Hematopoietic multipotent progenitor cell treated with erythropoietin and hydrocortisone succinate and interleukin-3 and kit ligand, for 17 days (in vitro differentiated cells): ENCODE measurements at regions not wholly inside any gene's neighbourhood (a gene's known extent, or its start where the extent isn't known, plus 50 kb on each side); places are given as distances from the start of the nearest gene placed in this dataset.

Source experiments
- DNase-seq: peaks from one replicate; pipeline ENCODE4 v3.0.0-alpha.2; 2015; ENCODE audit warnings: low spot score

GRCh38 chr16:56140645-56141044 lies 50.6 kb upstream of the GNAO1 start:
- no peak for DNase-seq

- no peak for DNase-seq
Measured at GRCh38 chr16:56137269-56137668, 54.0 kb upstream of the GNAO1 start.

DNA sequence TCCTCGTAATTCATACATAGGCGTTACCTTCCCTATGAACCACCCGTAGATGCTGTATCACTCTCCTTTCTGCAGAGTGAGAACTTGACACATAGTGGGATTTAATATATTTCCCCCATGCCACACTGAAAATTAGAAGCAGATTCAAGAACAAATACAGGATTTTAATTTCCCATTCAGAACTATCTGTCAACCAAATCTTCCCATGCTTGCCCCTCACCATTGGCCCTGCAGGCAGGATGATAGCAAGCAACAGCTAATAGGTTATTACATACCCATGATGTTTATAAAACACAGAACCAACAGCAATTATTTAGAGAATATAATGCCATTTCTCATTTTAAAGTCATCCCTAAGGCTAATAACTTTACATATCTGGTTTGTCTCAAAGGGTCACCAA lies 55.0 kb upstream of the GNAO1 start:
- no peak for DNase-seq

GRCh38 chr16:56134790-56135189 lies 56.5 kb upstream of the GNAO1 start:
- DNase-seq = no peak

DNA sequence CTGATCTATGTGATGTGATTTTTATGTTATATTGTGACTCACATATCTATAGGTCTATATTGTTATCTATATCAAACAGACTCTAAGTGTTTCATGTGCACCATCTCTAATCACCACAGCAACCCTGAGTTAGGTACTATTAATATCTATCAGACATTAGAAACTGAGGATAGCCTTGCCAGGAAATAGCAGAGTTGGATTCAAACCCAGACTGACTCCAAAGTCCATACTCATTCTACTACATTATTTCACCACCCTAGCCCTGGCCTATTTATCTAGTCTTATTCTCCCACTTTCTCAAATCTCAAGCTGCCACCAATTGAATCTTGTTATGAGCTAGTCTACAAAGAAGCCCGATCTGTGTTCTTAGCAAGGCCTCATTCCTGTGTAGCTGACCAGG lies 65.4 kb upstream of the GNAO1 start:
- DNase-seq = no peak

DNA sequence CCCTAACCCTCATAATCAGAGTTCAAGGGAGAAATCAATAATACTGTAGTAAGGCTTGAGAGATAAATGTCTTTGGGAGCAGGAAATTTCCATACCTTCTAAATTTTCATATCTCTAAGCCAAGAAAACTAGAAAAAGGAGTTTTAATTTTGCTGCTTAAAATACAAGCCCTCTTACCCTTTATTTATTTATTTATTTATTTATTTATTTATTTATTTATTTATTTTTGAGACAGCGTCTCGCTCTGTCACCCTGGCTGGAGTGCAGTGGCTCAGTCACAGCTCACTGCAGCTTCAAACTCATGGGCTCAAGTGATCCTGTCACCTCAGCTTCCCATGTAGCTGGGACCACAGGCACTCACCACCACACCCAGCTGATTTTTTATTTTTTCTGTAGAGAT lies 69.0 kb upstream of the GNAO1 start:
- no peak for DNase-seq

DNA sequence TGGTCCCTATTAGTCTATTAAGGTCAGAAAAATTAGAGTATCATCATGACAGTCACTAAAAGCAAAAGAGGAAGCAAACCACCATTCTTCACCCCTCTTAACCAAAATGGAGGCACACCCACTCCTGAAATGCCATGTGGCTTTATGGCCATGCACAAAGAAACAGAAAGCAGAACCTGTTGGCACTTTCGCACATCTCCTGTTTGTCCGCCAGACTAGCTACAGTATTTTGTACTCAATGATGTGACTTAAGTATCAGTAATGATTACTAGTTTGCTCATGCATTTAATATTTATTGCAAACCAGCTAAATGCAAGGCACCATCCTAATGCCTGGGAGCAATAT lies 70.2 kb upstream of the GNAO1 start:
- DNase-seq = no peak

GRCh38 chr16:56120447-56121155 lies 70.7 kb upstream of the GNAO1 start:
- no peak for DNase-seq

DNA sequence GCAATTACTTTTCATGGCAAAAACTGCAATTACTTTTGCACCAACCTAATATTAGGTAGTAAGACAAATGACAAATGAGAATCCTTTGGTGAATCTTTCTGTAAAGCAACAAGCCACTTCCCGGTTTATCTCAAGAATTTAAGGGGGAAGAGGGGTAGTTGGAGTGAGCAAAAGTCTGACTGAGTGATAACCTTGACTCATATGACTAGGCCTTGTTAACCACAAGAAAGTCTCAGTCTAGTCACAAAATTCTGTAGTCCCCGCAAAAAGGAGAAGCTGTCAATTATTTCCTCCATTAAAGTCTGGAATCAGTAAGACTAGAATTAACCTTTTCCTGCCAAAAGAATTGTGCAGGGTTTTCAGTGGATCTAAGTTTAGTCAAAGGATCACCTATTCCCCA lies 72.2 kb upstream of the GNAO1 start:
- no peak for DNase-seq

- no peak for DNase-seq
Measured at GRCh38 chr16:56116577-56116964, 74.7 kb upstream of the GNAO1 start.

- DNase-seq = no peak
Measured at GRCh38 chr16:56115817-56116576, 75.3 kb upstream of the GNAO1 start.

DNA sequence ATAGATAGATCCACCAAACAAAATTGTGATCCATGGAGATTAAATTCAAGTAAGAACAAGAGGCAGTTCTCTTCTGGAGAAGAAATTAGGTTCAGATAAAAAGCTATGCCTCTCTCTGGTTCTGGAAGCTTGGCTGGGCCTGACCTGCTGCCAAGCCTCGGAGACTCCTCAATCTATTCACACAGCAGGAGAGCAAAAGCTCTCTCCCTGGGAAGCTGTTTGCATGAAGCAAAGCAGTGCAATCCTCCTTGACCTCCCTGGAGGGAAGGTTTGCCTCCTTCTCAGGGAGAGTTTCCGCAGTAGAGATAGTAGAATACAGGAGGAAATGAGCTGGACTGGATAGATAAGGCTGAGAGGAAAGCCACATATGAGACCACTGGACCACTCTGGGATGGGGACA lies 78.1 kb upstream of the GNAO1 start:
- DNase-seq = no peak

- no peak for DNase-seq
Measured at GRCh38 chr16:56111100-56111499, 80.2 kb upstream of the GNAO1 start.

GRCh38 chr16:56109994-56110393 lies 81.3 kb upstream of the GNAO1 start:
- DNase-seq = no peak

DNA sequence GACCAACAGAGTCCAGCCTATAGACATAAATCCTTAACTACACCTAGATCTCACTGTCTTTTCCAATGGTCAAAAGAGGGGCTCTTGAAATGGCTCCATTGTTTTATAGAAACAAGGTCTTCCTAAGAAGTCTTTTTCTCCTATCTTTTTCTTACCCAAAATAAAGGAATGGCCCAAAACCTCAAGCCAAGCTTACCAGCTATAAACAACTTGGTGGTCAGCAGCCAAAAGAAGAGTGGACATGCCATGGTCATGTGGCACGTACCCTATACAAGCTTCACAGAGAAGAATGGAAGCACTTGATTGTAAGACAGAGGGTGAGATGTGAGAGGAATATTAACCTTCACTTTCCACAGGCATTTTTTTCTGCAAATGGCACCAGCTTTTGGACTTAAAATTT lies 82.1 kb upstream of the GNAO1 start:
- DNase-seq = no peak

DNA sequence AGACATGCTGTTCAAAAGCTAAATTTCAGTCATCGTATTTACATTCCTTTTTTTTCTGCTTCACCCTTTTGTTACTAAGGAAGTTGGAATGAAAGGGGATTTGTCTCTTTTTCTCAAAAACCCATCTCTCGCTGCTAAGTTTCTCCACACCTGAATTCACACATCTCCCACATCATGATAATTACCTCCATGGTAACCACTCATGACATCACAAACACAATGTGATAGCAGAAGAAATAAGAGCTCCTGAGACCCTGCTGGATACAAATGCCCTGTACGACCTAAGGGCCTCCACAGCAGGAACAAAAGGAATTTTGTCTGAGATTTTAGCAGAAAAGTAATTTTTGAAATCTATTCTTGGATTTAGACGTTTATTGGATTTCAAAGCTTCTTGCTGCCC lies 82.6 kb upstream of the GNAO1 start:
- DNase-seq = no peak

DNA sequence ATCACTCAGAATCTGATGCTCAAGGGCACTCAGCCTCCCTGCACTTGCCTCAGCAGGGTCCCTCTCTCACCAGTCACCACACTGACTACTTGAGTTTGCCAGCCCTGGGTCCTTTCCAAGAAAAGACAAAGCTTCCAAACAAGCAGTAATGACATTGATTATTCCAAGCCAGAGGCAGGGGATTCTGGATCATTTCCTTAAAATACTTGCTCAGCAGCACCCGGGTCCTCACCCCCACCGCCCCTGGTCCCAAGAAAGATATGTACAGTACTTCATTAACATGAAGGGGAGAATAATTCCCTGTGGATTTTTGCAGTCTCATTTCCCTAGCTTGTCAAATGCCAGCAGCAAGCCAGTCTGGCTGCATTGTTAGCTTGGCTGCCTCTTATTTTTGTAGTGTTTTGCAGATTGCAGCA lies 83.2 kb upstream of the GNAO1 start:
- no peak for DNase-seq

GRCh38 chr16:56106527-56106926 lies 84.8 kb upstream of the GNAO1 start:
- DNase-seq = no peak

DNA sequence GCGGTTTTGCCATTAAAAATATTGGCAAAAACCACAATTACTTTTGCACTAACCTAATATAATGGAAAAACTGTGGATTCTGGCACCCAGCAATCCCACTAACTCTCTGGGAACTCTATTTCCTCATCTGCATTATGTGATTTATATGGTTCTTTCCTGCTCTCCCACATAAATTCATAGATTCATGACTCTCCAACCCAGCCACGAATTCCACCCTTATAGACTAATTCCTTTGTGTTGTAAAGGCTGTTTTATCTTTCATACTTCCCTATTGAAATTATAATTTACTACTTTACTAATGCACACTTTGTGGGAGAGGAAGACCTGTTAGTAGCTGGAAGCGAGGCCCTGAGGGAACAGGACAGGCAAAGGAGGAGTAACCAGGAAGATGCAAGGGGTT lies 88.4 kb upstream of the GNAO1 start:
- no peak for DNase-seq

DNA sequence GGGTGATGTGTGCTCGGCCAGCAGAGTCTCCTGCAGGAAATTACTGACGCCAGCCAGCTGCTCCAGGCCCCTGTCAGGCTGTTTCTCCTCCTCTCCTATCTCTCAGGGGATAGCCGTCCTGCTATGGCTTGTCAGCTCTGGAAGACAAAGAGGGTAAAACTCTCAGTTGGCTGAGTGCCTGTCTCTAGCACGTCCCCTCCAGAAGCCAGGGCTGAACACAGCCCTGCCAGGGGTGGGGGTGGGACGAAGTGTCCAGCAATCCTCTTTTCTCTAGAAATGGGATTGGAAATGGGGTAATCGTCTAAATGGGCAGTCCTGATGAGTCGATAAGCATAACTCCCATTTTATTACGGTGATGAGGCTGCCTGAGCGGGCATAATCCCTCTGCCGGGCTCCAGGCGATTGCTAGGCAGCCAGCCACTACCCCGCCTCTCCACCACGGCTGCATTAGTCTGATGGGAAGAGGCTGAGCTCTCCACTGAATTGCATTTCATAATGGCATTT lies 89.1 kb upstream of the GNAO1 start:
- no peak for DNase-seq

DNA sequence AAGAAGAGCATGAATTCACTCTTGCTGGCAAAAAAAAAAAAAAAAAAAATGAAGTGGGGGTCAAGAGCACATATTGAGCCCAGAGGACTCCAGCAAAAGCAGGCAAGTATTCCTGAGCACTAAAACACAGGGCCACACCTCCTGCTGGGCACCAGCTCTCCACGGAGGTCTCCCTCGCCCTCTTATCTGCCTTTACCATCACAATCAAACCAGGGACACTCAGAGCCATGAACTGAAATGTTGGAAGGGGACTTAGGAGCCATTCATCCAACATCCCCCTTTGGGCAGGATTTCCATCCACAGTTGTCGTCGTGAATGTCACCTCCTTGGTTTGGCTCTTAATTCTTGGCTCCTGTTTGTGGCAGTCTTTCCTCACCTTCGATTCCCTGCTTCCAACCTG lies 89.8 kb upstream of the GNAO1 start:
- no peak for DNase-seq

- DNase-seq = no peak
Measured at GRCh38 chr16:56097306-56097705, 94.0 kb upstream of the GNAO1 start.

DNA sequence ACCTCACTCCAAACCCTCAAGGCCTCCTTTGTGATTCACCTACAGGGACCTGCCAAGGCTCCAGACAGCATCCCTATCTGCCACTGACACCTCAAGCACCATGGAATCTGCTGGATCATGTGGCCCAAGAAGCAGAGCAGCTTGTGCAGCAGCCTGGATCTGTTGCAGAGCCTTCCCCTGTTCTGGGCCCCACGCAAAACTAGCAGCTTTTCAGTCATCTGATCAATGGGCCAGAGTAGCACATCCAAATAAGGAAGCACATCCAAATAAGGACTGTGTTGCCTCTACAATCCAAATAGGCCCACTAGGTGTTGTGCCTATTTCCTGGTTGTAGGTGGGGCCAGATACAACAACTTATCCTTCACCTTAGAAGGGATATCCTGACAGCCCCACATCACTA lies 97.1 kb upstream of the GNAO1 start:
- no peak for DNase-seq

DNA sequence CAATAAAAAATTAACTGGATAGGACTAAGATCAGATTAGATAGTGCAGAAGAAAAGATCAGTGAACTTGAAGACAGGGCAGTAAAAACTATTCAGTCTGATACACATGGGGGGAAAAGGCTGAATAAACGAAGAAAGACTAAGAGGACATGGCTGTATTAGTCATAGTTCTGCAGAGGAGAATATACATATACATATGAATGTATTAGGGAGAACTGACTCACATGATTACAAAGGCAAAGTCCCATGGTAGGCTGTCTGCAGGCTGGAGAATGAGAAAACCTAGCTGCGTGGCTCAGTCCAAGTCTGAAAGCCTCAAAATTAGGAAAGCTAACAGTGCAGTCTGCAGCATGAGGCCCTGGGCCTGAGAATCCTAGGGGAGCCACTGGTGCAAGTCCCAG lies 98.2 kb upstream of the GNAO1 start:
- no peak for DNase-seq
